ENCODE measurements at regions not wholly inside any gene's neighbourhood (a gene's known extent, or its start where the extent isn't known, plus 50 kb on each side); places are given as distances from the start of the nearest gene placed in this dataset.

- no peak overlapping the region for H2AFZ ChIP-seq (ENCODE audit: low read depth, low read length)
These were observed 211.8 kb downstream of the SKIDA1 start for GRCh38 chr10:21313691-21314090.

GRCh38 chr10:21311426-21311825, 214.1 kb downstream of the SKIDA1 start:
- Histone ChIP-seq H3K4me3 (ENCODE audit: low read length) (no peak overlapping the region), H3K9ac (ENCODE audit: low read length) (no peak overlapping the region), H3K9me2 (ENCODE audit: insufficient read depth, low read length) (no peaks in the 10 kb centered on the region), H3K4me2 (ENCODE audit: low read length) (no peak overlapping the region), H3F3A (ENCODE audit: insufficient read depth, low read length, poor library complexity, severe bottlenecking) (no peaks in the 10 kb centered on the region), H3K27ac (ENCODE audit: low read length) (no peak overlapping the region), H3K9me3 (ENCODE audit: low read length) (no peaks in the 10 kb centered on the region), H2AFZ (ENCODE audit: low read depth, low read length) (no peak overlapping the region), H3K27me3 (ENCODE audit: insufficient read depth, low read depth, low read length) (no peaks in the 10 kb centered on the region), H3K36me3 (ENCODE audit: insufficient read depth, low read length) (no peaks in the 10 kb centered on the region), H4K20me1 (ENCODE audit: insufficient read depth) (no peaks in the 10 kb centered on the region), H3K79me2 (replicated peaks; ENCODE audit: insufficient read depth, low read length) (no peaks in the 10 kb centered on the region)
- TF ChIP-seq MXI1 (conservative IDR thresholded peaks at IDR 0.05; ENCODE audit: poor library complexity, severe bottlenecking) (no peak), EP300 (conservative IDR thresholded peaks at IDR 0.05; ENCODE audit: poor library complexity, severe bottlenecking) (no peak), REST (IDR thresholded peaks at IDR 0.05; ENCODE audit: borderline replicate concordance) (no peak), TAF1 (IDR thresholded peaks at IDR 0.05; ENCODE audit: low read depth) (no peak), SMC3 (conservative IDR thresholded peaks at IDR 0.05; ENCODE audit: poor library complexity) (no peak), CTCF (IDR thresholded peaks at IDR 0.05; ENCODE audit: poor library complexity, severe bottlenecking) (no peak), POLR2AphosphoS5 (IDR thresholded peaks at IDR 0.05) (no peak)

More at GRCh38 chr10:21313691-21314090, 211.8 kb downstream of the SKIDA1 start:
- H3K9me2 ChIP-seq (ENCODE audit: insufficient read depth, low read length): no peaks in the 10 kb centered on the region
- H3K4me3 ChIP-seq (ENCODE audit: low read length): no peak overlapping the region
- TF ChIP-seq REST (IDR thresholded peaks at IDR 0.05; ENCODE audit: borderline replicate concordance): no peak
- no peak for TF ChIP-seq SMC3 (conservative IDR thresholded peaks at IDR 0.05; ENCODE audit: poor library complexity)
- TF ChIP-seq POLR2AphosphoS5 (IDR thresholded peaks at IDR 0.05): no peak
- no peak for TF ChIP-seq EP300 (conservative IDR thresholded peaks at IDR 0.05; ENCODE audit: poor library complexity, severe bottlenecking)
- TF ChIP-seq RAD21 (conservative IDR thresholded peaks at IDR 0.05): no peak
- no peak for TF ChIP-seq TAF1 (IDR thresholded peaks at IDR 0.05; ENCODE audit: low read depth)
- no peak for TF ChIP-seq MXI1 (conservative IDR thresholded peaks at IDR 0.05; ENCODE audit: poor library complexity, severe bottlenecking)
- TF ChIP-seq CTCF (IDR thresholded peaks at IDR 0.05; ENCODE audit: poor library complexity, severe bottlenecking): no peak
- TF ChIP-seq EZH2 (IDR thresholded peaks at IDR 0.05; ENCODE audit: borderline replicate concordance, insufficient read depth, low read length, poor library complexity, severe bottlenecking): no peak
- H3K27ac ChIP-seq (ENCODE audit: low read length): no peak overlapping the region
- no peaks in the 10 kb centered on the region for H3F3A ChIP-seq (ENCODE audit: insufficient read depth, low read length, poor library complexity, severe bottlenecking)
- no peaks in the 10 kb centered on the region for H3K36me3 ChIP-seq (ENCODE audit: insufficient read depth, low read length)
- H4K20me1 ChIP-seq (ENCODE audit: insufficient read depth): no peaks in the 10 kb centered on the region
- no peak overlapping the region for H3K9ac ChIP-seq (ENCODE audit: low read length)
- no peak overlapping the region for H3K4me2 ChIP-seq (ENCODE audit: low read length)
- H3K27me3 ChIP-seq (ENCODE audit: insufficient read depth, low read depth, low read length): no peaks in the 10 kb centered on the region
- no peaks in the 10 kb centered on the region for H3K79me2 ChIP-seq (replicated peaks; ENCODE audit: insufficient read depth, low read length)
- no peaks in the 10 kb centered on the region for H3K9me3 ChIP-seq (ENCODE audit: low read length)
